ENCODE measurements at regions not wholly inside any gene's neighbourhood (a gene's known extent, or its start where the extent isn't known, plus 50 kb on each side); places are given as distances from the start of the nearest gene placed in this dataset.

GRCh38 chr10:42949287-42949686 is 127.6 kb upstream of the RET start:
- no peaks in the 10 kb centered on the region for H3K27me3 ChIP-seq (ENCODE audit: insufficient read depth, low read length, poor library complexity)
- ATAC-seq (ENCODE audit: insufficient read depth, low read depth) (no peak), DNase-seq (no peak)
- no peak overlapping the region for H3K4me3 ChIP-seq (ENCODE audit: low read depth in 1 of 2, low read length in 2 of 2)
- H4K20me1 ChIP-seq (ENCODE audit: insufficient read depth, low read length): no peaks in the 10 kb centered on the region
- no peaks in the 10 kb centered on the region for H3K36me3 ChIP-seq (ENCODE audit: insufficient read depth, low read length)
- no peak overlapping the region for H3K27ac ChIP-seq (ENCODE audit: low read length)
- TF ChIP-seq CTCF (IDR thresholded peaks at IDR 0.05; ENCODE audit: borderline replicate concordance, extremely low read depth, low read length, poor library complexity, severe bottlenecking): no peak
- TF ChIP-seq EZH2 (IDR thresholded peaks at IDR 0.05; ENCODE audit: borderline replicate concordance, low read depth, low read length, severe bottlenecking): no peak
- H3K4me2 ChIP-seq (ENCODE audit: insufficient read depth, low read length): no peak overlapping the region
- H3K9me3 ChIP-seq (ENCODE audit: insufficient read depth, low read length, severe bottlenecking): no peaks in the 10 kb centered on the region
- H3K9ac ChIP-seq (ENCODE audit: low read depth, low read length): no peak overlapping the region
- H2AFZ ChIP-seq (ENCODE audit: low read depth, low read length): no peak overlapping the region
- H3K4me1 ChIP-seq (ENCODE audit: insufficient read depth, low read length): no peaks in the 10 kb centered on the region
- H3K79me2 ChIP-seq (ENCODE audit: insufficient read depth, low read length): no peaks in the 10 kb centered on the region

- H3K79me2 ChIP-seq (ENCODE audit: insufficient read depth, low read length): no peaks in the 10 kb centered on the region
- no peak overlapping the region for H3K27ac ChIP-seq (ENCODE audit: low read length)
- no peaks in the 10 kb centered on the region for H3K9me3 ChIP-seq (ENCODE audit: insufficient read depth, low read length, severe bottlenecking)
- H3K4me2 ChIP-seq (ENCODE audit: insufficient read depth, low read length): no peak overlapping the region
- no peak overlapping the region for H3K4me3 ChIP-seq (ENCODE audit: low read depth in 1 of 2, low read length in 2 of 2)
- no peaks in the 10 kb centered on the region for H4K20me1 ChIP-seq (ENCODE audit: insufficient read depth, low read length)
- no peaks in the 10 kb centered on the region for H3K36me3 ChIP-seq (ENCODE audit: insufficient read depth, low read length)
- ATAC-seq (ENCODE audit: insufficient read depth, low read depth): no peak
- H2AFZ ChIP-seq (ENCODE audit: low read depth, low read length): no peak overlapping the region
- H3K4me1 ChIP-seq (ENCODE audit: insufficient read depth, low read length): no peaks in the 10 kb centered on the region
- no peak for DNase-seq
- TF ChIP-seq CTCF (IDR thresholded peaks at IDR 0.05; ENCODE audit: borderline replicate concordance, extremely low read depth, low read length, poor library complexity, severe bottlenecking): no peak
- no peak for TF ChIP-seq EZH2 (IDR thresholded peaks at IDR 0.05; ENCODE audit: borderline replicate concordance, low read depth, low read length, severe bottlenecking)
- no peak overlapping the region for H3K9ac ChIP-seq (ENCODE audit: low read depth, low read length)
- no peaks in the 10 kb centered on the region for H3K27me3 ChIP-seq (ENCODE audit: insufficient read depth, low read length, poor library complexity)
Observed at GRCh38 chr10:42950606-42951485, 126.0 kb upstream of the RET start.

- Histone ChIP-seq H3K9me3 (ENCODE audit: insufficient read depth, low read length, severe bottlenecking) (no peaks in the 10 kb centered on the region), H3K9ac (ENCODE audit: low read depth, low read length) (no peak overlapping the region), H3K79me2 (ENCODE audit: insufficient read depth, low read length) (no peaks in the 10 kb centered on the region), H3K4me2 (ENCODE audit: insufficient read depth, low read length) (no peak overlapping the region), H3K4me3 (ENCODE audit: low read depth in 1 of 2, low read length in 2 of 2) (no peak overlapping the region), H3K27ac (ENCODE audit: low read length) (no peak overlapping the region), H3K36me3 (ENCODE audit: insufficient read depth, low read length) (no peaks in the 10 kb centered on the region), H3K27me3 (ENCODE audit: insufficient read depth, low read length, poor library complexity) (no peaks in the 10 kb centered on the region), H4K20me1 (ENCODE audit: insufficient read depth, low read length) (no peaks in the 10 kb centered on the region), H3K4me1 (ENCODE audit: insufficient read depth, low read length) (no peaks in the 10 kb centered on the region), H2AFZ (ENCODE audit: low read depth, low read length) (no peak overlapping the region)
- DNase-seq (no peak), ATAC-seq (ENCODE audit: insufficient read depth, low read depth) (no peak)
- no peak for TF ChIP-seq EZH2 (IDR thresholded peaks at IDR 0.05; ENCODE audit: borderline replicate concordance, low read depth, low read length, severe bottlenecking)
- TF ChIP-seq CTCF (IDR thresholded peaks at IDR 0.05; ENCODE audit: borderline replicate concordance, extremely low read depth, low read length, poor library complexity, severe bottlenecking): no peak
Observed at GRCh38 chr10:42951486-42952251, 125.2 kb upstream of the RET start.

Measured in DND-41 (cell line).